HepG2 (cell line): ENCODE measurements at regions not wholly inside any gene's neighbourhood (a gene's known extent, or its start where the extent isn't known, plus 50 kb on each side); places are given as distances from the start of the nearest gene placed in this dataset.

ENCODE experiments used
- CHD2 ChIP-seq: IDR thresholded peaks from 2 replicates; pipeline ENCODE4 v1.6.1; 2011; ENCODE audit warnings: low read depth, low read length, improper control_type of control experiment
- CREM ChIP-seq, 2 experiments: sonication (generic) in 1 of 2; formaldehyde crosslinking in 1 of 2; IDR thresholded peaks; 2 replicates each; pipeline versions ENCODE4 v1.4.0 to v1.6.1; 2016 to 2020; ENCODE audit warnings: antibody characterized with exemption in 1 of 2, mild to moderate bottlenecking in 1 of 2, missing genetic modification reagents in 1 of 2
- ZNF124 ChIP-seq: sonication (generic); formaldehyde crosslinking; IDR thresholded peaks from 2 replicates; pipeline ENCODE4 v1.4.0; 2020; ENCODE audit warnings: missing genetic modification reagents
- ZNF225 ChIP-seq: sonication (generic); formaldehyde crosslinking; IDR thresholded peaks from 2 replicates; pipeline ENCODE4 v1.4.0; 2020; ENCODE audit warnings: mild to moderate bottlenecking, missing genetic modification reagents

- TF ChIP-seq CHD2: no peak
- TF ChIP-seq ZNF225 (CRISPR knock-in tag): no peak
- no peak for TF ChIP-seq ZNF124 (CRISPR knock-in tag)
- TF ChIP-seq CREM (IDR thresholded peaks at IDR 0.05): no peak
- TF ChIP-seq CREM (CRISPR knock-in tag; IDR thresholded peaks at IDR 0.05): no peak
Observed at GRCh38 chr4:162981823-162982222, 184.9 kb downstream of the NAF1 start.
